T1000 (cell line): ENCODE measurements at regions not wholly inside any gene's neighbourhood (a gene's known extent, or its start where the extent isn't known, plus 50 kb on each side); places are given as distances from the start of the nearest gene placed in this dataset.
"Not testable (repeated sequence)": the region's sequence is repeated elsewhere in the genome, so short reads cannot be mapped to it uniquely, and the experiment has no call there.

ENCODE experiments used
- DNase-seq: peaks from one replicate; lab custom pipeline; 2025; ENCODE audit warnings: mixed read lengths; lab: John Stamatoyannopoulos, UW

GRCh38 chr15:66964111-66964738, 101.2 kb upstream of the SMAD3 start:
- no peak for DNase-seq

- DNase-seq, result no peak
Observed at GRCh38 chr15:66964791-66965190, 100.6 kb upstream of the SMAD3 start.

GRCh38 chr15:66965201-66965900, 100.1 kb upstream of the SMAD3 start:
- no peak for DNase-seq

- DNase-seq, result no peak
Observed at GRCh38 chr15:66966256-66966655, 99.1 kb upstream of the SMAD3 start.

- no peak for DNase-seq
Observed at GRCh38 chr15:66968806-66969596, 96.4 kb upstream of the SMAD3 start.

GRCh38 chr15:66974131-66974530, 91.3 kb upstream of the SMAD3 start:
- not testable (repeated sequence) for DNase-seq

- DNase-seq, result not testable (repeated sequence)
Observed at GRCh38 chr15:66976106-66976640, 89.2 kb upstream of the SMAD3 start.

GRCh38 chr15:66980326-66980725, 85.1 kb upstream of the SMAD3 start:
- DNase-seq, result not testable (repeated sequence)

DNA sequence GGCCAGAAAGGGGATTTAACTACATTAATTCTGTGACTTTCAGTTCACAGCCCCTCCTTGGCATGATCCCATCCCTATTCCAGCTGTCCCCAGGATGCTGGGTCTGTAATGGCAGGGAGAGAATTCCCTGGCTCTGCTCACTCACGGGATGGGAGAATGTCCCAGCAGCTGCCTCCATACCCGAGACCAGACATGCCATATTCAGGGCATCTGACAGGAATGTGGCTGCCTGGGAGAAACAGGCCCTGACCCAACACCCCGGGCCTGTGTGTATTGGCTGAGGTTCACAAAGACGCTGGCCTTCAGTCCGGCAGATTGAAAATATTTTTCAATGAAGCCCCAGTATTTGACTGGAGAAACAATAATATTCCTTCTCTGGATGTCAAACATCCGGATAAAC, 83.6 kb upstream of the SMAD3 start:
- DNase-seq, result no peak

DNA sequence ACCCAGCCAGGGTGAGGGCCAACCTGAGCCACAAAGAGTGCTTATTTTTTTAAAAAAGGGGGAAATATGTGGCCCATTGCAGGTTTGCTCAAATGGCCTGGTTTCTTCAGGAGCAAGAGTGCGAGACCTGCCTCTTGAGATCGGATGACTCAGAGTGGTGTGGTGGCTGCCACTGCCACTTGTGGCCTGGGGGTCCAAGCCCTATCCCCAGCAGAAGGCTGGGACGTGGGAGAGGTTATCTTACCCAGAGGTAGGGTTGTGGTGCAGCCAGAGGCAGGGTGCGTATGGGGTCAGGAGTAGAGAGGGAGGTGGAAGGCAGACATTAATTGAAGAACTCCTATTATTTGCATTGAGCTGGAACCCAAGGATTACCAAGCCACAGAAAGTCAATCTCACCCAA, 83.2 kb upstream of the SMAD3 start:
- no peak for DNase-seq

- DNase-seq, result no peak
Observed at GRCh38 chr15:66982816-66983215, 82.6 kb upstream of the SMAD3 start.

GRCh38 chr15:66985653-66986052, 79.7 kb upstream of the SMAD3 start:
- no peak for DNase-seq

DNA sequence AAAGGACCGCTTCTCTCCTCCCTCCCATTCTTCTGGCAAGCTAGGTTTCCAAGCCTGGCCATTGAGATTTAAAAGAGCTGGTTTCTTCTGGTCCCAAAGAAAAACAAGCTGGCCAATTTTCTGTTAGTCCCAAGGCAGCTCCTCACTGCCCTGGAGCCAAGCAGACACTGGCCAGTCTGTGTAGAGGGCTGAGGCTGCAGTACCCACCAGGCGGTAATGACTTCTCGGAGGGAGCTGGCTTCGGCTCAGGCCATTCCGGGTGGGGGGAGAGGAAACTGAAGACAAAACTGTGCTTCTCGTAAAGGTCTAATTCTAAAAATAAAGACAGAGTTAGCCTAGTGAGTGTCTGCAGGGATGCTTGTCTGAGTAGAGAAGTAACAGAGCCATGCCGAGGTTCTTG, 78.5 kb upstream of the SMAD3 start:
- no peak for DNase-seq

DNA sequence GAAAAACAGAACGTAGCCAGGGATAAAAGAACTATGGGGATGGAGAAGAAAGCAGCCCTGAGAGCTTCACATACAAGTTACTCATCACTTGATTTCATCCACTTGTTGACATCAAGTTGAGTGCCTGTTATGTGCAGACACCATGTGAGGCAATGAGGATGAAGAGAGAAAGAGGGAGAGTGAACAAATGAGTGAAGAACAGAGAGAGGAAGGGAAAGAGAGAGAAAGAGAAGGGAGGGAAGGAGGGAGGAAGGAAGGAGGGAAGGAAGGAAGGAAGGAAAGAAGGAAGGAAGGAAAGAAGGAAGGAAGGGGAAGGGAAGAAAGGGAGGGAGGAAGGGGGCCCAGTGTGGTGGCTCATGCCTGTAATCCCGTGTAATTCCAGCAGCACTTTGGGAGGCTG, 72.3 kb upstream of the SMAD3 start:
- DNase-seq, result no peak

- DNase-seq, result no peak
Observed at GRCh38 chr15:66993874-66994696, 71.3 kb upstream of the SMAD3 start.

DNA sequence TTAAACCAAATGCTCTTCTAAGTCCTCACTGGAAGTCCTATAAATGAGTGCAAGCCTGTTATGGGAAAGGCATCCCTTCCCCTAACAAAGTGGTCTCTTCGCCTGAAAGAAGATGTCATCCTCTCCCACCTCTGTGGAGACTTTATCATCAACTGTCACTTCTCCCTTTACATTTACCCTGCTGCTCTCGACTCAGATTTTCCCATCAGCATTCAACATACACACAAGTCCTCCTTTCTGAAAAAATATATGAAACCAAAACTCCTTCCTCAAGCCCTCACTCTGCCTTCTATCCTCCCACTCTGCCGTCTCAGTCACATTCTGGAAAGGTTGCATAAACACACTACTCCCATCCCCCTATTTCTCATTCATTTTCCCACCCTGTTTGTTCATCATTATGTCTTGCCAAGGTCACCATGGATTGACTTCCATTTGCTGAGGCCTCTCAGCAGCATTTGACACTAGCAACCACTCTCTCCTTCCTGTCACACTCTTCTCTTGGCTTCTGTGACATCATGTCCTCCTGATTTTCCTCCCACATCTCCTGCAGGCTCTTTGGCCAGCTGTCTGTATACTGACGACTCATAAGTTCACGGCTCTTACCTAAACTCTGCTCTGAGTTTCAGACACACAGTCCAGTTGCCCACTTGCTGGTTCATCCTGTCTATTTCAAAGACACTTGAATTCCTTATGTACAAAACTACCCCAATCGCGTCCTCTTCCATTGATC, 70.3 kb upstream of the SMAD3 start:
- DNase-seq, result no peak

GRCh38 chr15:66996094-66996493, 69.3 kb upstream of the SMAD3 start:
- no peak for DNase-seq

GRCh38 chr15:66997212-66997611, 68.2 kb upstream of the SMAD3 start:
- no peak for DNase-seq

GRCh38 chr15:66998234-66998633, 67.2 kb upstream of the SMAD3 start:
- not testable (repeated sequence) for DNase-seq

- no peak for DNase-seq
Observed at GRCh38 chr15:66999046-66999968, 66.1 kb upstream of the SMAD3 start.
